ENCODE measurements at regions not wholly inside any gene's neighbourhood (a gene's known extent, or its start where the extent isn't known, plus 50 kb on each side); places are given as distances from the start of the nearest gene placed in this dataset.
"Not testable (repeated sequence)": the region's sequence is repeated elsewhere in the genome, so short reads cannot be mapped to it uniquely, and the experiment has no call there.

DNA sequence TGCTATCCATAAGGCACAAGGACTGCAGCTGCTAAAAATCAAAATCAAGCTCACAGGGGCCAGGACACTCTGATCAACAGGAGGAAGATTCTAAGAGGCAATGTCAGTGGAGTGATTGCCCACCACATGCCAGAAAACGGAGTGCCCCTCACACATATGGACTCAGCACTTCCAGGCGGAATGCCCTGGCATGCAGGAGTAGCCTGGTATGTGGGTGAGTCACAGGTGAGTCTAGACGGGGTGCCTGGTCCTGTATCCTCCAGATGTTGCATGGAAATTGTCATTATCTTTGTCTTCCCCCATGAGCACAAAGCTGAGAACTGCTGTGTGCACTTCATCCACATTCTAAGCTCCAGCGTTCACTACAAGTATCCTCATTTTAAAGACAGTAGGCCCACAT is 129.2 kb upstream of the FOXD4L5 start:
- TF ChIP-seq, protein P1, sequence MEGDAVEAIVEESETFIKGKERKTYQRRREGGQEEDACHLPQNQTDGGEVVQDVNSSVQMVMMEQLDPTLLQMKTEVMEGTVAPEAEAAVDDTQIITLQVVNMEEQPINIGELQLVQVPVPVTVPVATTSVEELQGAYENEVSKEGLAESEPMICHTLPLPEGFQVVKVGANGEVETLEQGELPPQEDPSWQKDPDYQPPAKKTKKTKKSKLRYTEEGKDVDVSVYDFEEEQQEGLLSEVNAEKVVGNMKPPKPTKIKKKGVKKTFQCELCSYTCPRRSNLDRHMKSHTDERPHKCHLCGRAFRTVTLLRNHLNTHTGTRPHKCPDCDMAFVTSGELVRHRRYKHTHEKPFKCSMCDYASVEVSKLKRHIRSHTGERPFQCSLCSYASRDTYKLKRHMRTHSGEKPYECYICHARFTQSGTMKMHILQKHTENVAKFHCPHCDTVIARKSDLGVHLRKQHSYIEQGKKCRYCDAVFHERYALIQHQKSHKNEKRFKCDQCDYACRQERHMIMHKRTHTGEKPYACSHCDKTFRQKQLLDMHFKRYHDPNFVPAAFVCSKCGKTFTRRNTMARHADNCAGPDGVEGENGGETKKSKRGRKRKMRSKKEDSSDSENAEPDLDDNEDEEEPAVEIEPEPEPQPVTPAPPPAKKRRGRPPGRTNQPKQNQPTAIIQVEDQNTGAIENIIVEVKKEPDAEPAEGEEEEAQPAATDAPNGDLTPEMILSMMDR (IDR thresholded peaks at IDR 0.05; ENCODE audit: low read depth, low read length, poor library complexity, severe bottlenecking), result not testable (repeated sequence)
- TF ChIP-seq EZH2phosphoT487 (IDR thresholded peaks at IDR 0.05; ENCODE audit: borderline replicate concordance, low read length), result not testable (repeated sequence)
